HEK293 (cell line): ENCODE measurements at regions not wholly inside any gene's neighbourhood (a gene's known extent, or its start where the extent isn't known, plus 50 kb on each side); places are given as distances from the start of the nearest gene placed in this dataset.

Experiments
- KLF9 ChIP-seq: fragments of 450-650 bp; formaldehyde crosslinking; IDR thresholded peaks from 2 replicates; pipeline ENCODE4 v1.5.1; 2016; ENCODE audit warnings: missing biosample characterization, missing genetic modification characterization, low read depth
- MEIS1 ChIP-seq: sonication (generic); formaldehyde crosslinking; IDR thresholded peaks from 2 replicates; pipeline ENCODE4 v1.8.1; 2022; ENCODE audit warnings: missing genetic modification reagents, mild to moderate bottlenecking, borderline replicate concordance
- SP2 ChIP-seq: fragments of 450-650 bp; formaldehyde crosslinking; IDR thresholded peaks from 2 replicates; pipeline ENCODE4 v1.5.1; 2016; ENCODE audit warnings: missing biosample characterization, missing genetic modification characterization
- YY2 ChIP-seq: fragments of 450-650 bp; formaldehyde crosslinking; IDR thresholded peaks from 2 replicates; pipeline ENCODE4 v1.5.1; 2016; ENCODE audit warnings: missing biosample characterization, missing genetic modification characterization
- ZNF138 ChIP-seq: fragments of 450-650 bp; formaldehyde crosslinking; IDR thresholded peaks from 2 replicates; pipeline ENCODE4 v1.5.1; 2016; ENCODE audit warnings: missing biosample characterization, missing genetic modification characterization, borderline replicate concordance
- ZNF561 ChIP-seq: fragments of 450-650 bp; IDR thresholded peaks from 2 replicates; pipeline ENCODE4 v1.5.1; 2018; ENCODE audit warnings: missing biosample characterization, missing genetic modification characterization, borderline replicate concordance
- ZNF777 ChIP-seq: fragments of 450-650 bp; formaldehyde crosslinking; IDR thresholded peaks from 2 replicates; pipeline ENCODE4 v1.5.1; 2017; ENCODE audit warnings: missing biosample characterization, missing genetic modification characterization, borderline replicate concordance
- TF ChIP-seq, protein P1 (sequence below): fragments of 450-650 bp; formaldehyde crosslinking; IDR thresholded peaks from 2 replicates; pipeline ENCODE4 v1.5.1; 2016; ENCODE audit warnings: missing biosample characterization, missing genetic modification characterization
- TF ChIP-seq, protein P2 (sequence below): fragments of 450-650 bp; formaldehyde crosslinking; IDR thresholded peaks from 2 replicates; pipeline ENCODE4 v1.5.1; 2016; ENCODE audit warnings: missing biosample characterization, missing genetic modification characterization, borderline replicate concordance

- TF ChIP-seq YY2 (tag by site-specific recombination) (no peak), ZNF138 (no peak), KLF9 (tag by site-specific recombination) (no peak), MEIS1 (CRISPR knock-in tag) (no peak), ZNF561 (tag by site-specific recombination) (no peak), ZNF777 (no peak), SP2 (tag by site-specific recombination) (no peak)
- TF ChIP-seq, protein P1, sequence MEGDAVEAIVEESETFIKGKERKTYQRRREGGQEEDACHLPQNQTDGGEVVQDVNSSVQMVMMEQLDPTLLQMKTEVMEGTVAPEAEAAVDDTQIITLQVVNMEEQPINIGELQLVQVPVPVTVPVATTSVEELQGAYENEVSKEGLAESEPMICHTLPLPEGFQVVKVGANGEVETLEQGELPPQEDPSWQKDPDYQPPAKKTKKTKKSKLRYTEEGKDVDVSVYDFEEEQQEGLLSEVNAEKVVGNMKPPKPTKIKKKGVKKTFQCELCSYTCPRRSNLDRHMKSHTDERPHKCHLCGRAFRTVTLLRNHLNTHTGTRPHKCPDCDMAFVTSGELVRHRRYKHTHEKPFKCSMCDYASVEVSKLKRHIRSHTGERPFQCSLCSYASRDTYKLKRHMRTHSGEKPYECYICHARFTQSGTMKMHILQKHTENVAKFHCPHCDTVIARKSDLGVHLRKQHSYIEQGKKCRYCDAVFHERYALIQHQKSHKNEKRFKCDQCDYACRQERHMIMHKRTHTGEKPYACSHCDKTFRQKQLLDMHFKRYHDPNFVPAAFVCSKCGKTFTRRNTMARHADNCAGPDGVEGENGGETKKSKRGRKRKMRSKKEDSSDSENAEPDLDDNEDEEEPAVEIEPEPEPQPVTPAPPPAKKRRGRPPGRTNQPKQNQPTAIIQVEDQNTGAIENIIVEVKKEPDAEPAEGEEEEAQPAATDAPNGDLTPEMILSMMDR, result no peak
- TF ChIP-seq, protein P2, sequence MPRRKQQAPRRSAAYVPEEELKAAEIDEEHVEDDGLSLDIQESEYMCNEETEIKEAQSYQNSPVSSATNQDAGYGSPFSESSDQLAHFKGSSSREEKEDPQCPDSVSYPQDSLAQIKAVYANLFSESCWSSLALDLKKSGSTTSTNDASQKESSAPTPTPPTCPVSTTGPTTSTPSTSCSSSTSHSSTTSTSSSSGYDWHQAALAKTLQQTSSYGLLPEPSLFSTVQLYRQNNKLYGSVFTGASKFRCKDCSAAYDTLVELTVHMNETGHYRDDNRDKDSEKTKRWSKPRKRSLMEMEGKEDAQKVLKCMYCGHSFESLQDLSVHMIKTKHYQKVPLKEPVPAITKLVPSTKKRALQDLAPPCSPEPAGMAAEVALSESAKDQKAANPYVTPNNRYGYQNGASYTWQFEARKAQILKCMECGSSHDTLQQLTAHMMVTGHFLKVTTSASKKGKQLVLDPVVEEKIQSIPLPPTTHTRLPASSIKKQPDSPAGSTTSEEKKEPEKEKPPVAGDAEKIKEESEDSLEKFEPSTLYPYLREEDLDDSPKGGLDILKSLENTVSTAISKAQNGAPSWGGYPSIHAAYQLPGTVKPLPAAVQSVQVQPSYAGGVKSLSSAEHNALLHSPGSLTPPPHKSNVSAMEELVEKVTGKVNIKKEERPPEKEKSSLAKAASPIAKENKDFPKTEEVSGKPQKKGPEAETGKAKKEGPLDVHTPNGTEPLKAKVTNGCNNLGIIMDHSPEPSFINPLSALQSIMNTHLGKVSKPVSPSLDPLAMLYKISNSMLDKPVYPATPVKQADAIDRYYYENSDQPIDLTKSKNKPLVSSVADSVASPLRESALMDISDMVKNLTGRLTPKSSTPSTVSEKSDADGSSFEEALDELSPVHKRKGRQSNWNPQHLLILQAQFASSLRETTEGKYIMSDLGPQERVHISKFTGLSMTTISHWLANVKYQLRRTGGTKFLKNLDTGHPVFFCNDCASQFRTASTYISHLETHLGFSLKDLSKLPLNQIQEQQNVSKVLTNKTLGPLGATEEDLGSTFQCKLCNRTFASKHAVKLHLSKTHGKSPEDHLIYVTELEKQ (tag by site-specific recombination), result no peak
These were observed 498.4 kb downstream of the IPMK start for GRCh38 chr10:57769298-57769697.
